PC-3 (cell line): ENCODE measurements at regions not wholly inside any gene's neighbourhood (a gene's known extent, or its start where the extent isn't known, plus 50 kb on each side); places are given as distances from the start of the nearest gene placed in this dataset.

ENCODE experiments used
- CTCF ChIP-seq: fragments of 300-600 bp; sonication (generic); conservative IDR thresholded peaks from 2 replicates; pipeline ENCODE4 v1.5.1; 2017; ENCODE audit warnings: antibody characterized with exemption, low read depth, mild to moderate bottlenecking, low read length
- EZH2 ChIP-seq: fragments of 300-600 bp; sonication (generic); IDR thresholded peaks from one replicate; pipeline ENCODE4 v1.6.1; 2017; ENCODE audit warnings: antibody characterized with exemption, mild to moderate bottlenecking, low read length; ENCODE audit not compliant: unreplicated experiment

GRCh38 chr3:8106921-8107320 lies 394.7 kb upstream of the LMCD1 start:
- TF ChIP-seq CTCF = no peak
- no peak for TF ChIP-seq EZH2
